Ramos (cell line): ENCODE measurements at regions not wholly inside any gene's neighbourhood (a gene's known extent, or its start where the extent isn't known, plus 50 kb on each side); places are given as distances from the start of the nearest gene placed in this dataset.

Experiments used
- in situ Hi-C: fragments of 300-500 bp; cut with MboI; formaldehyde crosslinking; loops from one replicate; pipeline ENCODE4 v1.14.3; 2022; ENCODE audit warnings: low sequenced_read_pairs; ENCODE audit not compliant: unreplicated experiment

DNA sequence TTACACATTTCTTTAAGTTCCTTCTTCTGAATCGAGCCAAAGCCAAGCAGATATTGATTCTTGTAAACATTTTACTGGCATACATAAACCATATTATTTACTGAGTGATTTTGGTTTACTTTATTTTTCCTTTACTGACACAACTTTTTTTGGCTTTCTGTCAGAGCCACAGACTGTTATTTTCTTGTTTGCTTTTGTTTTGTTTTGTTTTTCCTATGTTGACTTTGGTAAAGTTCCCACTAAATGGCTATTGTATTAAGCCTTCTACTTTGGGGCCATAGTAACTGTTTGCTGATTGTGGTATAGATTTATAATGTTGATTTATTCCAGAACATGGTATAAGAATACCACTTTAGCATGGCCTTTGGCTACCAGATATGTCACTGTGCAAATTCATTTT, 419.4 kb downstream of the DCDC2C start:
- in situ Hi-C loops, result no loop called here

- in situ Hi-C loops, result no loop called here
Observed at GRCh38 chr2:4130651-4131050, 427.3 kb downstream of the DCDC2C start.

DNA sequence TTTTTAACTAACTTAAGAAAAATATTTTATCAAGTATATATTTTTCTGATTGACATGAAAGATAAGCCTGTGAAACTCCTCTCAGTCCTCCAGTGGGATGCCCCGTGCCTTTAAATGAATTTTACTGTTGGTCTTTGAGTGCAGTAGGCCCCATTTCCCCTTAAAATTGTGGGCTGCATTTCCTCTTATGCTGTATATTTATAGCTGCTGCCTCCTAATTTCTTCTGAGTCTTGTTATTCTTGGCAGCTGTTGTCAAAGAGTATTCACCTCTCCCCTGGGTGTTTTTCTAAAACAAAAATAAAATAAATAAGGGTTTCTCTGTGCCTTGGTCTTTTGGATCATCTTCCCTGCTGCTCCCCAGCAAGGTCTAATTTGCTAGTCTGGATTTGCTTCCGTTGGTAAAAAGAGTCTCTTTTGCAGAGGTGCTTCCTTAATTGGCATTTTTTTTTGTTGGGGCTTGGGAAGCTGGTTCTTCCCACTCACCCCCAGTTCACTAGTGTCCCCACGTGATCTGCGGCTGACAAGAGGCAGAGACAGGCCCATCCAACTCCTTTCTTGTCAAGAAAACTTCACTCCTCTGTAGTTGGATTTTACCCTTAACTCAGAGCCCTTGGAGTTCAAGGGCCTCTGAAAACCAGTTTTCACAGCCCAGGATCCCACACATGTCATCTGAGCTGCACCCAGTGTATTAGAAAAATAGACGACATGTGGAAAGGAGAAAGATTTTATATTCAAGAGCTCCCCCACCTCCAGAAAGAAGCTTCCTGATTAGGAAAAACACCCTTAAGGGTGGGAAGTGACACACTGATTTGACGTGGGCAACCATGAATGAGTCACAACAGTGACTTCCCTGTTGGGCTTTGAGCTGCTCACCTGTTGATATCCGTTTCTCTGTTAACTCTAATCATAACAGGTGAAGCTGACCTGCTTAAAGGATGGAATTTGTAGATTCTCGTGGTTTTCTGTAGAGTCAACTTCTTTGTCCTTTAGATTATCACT, 431.5 kb downstream of the DCDC2C start:
- in situ Hi-C loops, result no loop called here

DNA sequence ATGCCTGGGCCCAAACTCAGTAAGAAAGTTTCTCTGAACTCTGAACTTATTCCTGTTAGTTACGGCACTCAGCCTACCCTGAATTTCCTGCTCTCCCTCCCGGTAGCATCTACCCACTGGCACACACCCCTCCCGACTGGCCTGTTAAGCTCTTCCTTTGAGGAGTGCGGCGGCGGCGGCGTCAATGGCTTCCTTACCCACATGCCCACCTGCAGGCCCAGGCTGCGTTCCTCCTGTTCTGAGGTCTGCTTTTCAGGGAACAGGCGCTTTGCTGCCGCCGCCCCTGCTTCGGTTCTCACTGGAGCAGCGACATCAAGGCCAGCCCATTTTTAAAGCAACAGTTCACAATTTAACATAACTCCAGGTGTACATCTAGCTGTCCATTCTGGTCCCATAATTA, 432.4 kb downstream of the DCDC2C start:
- in situ Hi-C loops, result no loop called here

GRCh38 chr2:4139316-4139715, 435.9 kb downstream of the DCDC2C start:
- in situ Hi-C loops, result no loop called here

- in situ Hi-C loops, result no loop called here
Observed at GRCh38 chr2:4139731-4140130, 436.4 kb downstream of the DCDC2C start.

GRCh38 chr2:4140281-4140970, 437.1 kb downstream of the DCDC2C start:
- in situ Hi-C loops, result no loop called here

DNA sequence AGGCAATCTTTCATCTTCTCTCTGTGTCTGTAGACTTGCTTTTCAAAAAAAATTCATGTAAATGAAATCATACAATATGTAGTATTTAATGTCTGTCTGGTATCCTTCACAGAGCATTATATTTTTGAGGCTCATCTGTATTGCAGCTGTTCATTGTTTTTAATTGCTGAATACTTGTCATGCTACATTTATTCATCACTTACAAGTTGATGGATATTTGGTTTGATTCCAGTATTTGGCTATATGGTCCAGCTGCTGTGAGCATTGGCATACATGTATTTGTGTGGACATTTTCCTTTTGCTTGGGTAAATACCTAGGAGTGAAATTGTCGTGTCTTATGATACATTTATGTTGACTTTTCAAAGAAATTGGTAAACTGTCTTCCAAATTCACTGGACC, 441.4 kb downstream of the DCDC2C start:
- in situ Hi-C loops, result no loop called here

GRCh38 chr2:4151521-4151920, 448.1 kb downstream of the DCDC2C start:
- in situ Hi-C loops, result no loop called here

DNA sequence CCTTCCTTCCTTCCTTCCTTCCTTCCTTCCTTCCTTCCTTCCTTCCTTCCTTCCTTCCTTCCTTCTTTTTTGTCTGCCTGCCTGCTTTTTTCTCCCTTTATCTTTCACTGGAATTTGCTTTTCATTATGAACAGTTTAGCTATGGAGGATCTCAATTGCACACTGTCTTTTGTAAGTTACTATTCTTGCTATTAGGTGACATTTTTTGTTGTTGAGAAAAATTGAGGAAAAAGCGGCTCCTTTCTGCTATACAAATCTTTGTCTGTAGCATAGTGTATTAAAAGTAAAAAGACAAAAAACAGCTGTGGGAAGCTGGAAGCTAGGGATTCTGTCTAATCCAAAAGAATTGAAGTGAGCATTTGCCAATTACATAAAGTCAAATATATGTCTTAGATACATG, 448.7 kb downstream of the DCDC2C start:
- in situ Hi-C loops, result no loop called here

GRCh38 chr2:4168834-4169233, 465.5 kb downstream of the DCDC2C start:
- in situ Hi-C loops, result no loop called here

DNA sequence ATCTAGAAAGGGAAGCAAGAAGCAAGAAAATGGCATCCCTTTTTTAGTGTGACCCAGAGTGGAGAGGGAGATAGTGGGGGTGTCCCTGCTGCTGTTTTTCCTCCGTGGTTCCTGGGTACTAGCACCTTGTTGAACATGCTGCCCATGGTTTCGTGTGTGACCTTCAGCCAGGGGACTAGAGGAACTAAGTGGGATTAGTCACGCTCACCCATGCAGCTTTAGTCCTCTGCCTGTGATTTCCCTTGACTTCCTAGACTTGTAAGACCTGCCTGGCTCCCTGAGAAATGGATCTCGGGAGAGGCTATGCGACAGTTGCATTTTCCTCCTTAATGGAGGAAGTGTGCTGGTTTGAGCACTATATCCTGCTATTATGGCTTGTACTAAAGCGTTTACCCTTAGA, 471.4 kb downstream of the DCDC2C start:
- in situ Hi-C loops, result no loop called here

DNA sequence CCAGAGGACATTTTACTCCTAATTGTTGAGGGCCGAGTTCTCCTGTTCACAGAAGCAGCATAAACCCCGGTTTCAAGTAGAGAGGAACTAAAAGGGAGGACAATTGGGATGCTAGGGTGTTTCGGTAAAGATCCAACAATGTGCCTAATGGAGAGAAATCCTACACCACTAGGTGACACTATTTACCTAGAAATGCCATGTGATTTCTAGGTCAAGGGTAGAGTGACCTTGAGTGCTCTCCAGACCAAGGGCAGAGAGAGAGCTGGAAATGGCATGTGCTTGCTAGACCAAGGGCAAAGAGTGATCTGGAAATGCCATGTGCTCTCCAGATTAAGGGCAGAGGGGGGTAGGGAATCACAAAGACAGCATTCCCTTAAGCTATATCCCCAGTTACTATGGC, 472.0 kb downstream of the DCDC2C start:
- in situ Hi-C loops, result no loop called here

DNA sequence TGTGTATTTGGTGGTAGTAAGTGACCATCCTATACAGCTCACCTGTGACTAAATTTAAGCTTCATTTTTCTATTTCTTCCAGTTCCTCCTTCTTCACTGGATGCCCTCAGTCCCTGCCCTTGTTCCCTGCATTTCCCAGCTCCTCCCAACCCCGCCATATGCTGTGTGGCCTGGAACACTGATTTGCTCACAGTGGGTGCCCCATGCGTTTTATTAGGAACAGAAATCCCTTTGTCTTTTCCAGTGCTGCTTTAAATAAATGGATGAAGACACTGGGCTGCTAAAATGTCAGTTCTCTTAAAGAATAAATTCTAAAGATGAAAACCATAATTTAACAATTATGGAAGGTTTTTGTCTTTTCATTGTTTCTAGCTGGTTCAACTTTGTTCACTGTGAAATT, 477.3 kb downstream of the DCDC2C start:
- in situ Hi-C loops, result no loop called here

- in situ Hi-C loops, result no loop called here
Observed at GRCh38 chr2:4181062-4181461, 477.7 kb downstream of the DCDC2C start.

GRCh38 chr2:4188561-4188960, 485.2 kb downstream of the DCDC2C start:
- in situ Hi-C loops, result no loop called here

- in situ Hi-C loops, result no loop called here
Observed at GRCh38 chr2:4190548-4190947, 487.2 kb downstream of the DCDC2C start.

DNA sequence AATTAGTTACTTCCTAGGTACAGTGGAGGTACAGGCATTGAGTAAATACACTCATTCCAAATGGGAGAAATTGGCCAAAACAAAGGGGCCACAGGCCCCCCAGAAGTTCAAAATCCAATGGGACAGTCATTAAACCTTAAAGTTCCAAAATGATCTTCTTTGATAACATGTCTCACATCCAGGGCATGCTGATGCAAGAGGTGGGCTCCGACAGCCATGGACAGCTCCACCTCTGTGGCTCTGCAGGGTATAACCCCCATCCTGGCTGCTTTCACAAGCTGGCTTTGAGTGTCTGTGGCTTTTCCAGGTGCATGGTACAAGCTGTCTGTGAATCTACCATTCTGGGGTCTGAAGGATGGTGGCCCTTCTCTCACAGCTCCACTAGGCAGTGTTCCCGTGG, 488.7 kb downstream of the DCDC2C start:
- in situ Hi-C loops, result no loop called here

- in situ Hi-C loops, result no loop called here
Observed at GRCh38 chr2:4214444-4215205, 511.2 kb downstream of the DCDC2C start.

GRCh38 chr2:4217737-4218136, 514.4 kb downstream of the DCDC2C start:
- in situ Hi-C loops, result no loop called here

DNA sequence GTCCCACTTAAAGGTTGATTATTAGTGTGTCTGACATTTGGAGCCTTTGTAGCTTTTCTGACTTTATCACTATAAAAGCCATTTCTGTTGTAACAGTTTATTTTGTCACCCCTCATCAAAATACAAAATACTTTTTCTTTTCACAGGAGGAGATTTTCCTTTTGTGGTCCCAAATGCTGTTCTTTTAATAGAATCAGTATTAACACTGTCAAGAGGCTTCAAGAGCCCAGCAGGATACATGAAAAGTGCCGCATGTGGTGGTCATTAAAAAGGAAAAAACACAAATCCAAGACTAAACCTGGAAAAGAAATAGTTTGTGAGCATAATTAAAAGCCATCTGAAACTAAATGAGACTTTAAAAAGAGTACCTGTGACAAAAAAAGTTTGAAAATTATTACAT, 515.7 kb downstream of the DCDC2C start:
- in situ Hi-C loops, result no loop called here
